ENCODE measurements at regions not wholly inside any gene's neighbourhood (a gene's known extent, or its start where the extent isn't known, plus 50 kb on each side); places are given as distances from the start of the nearest gene placed in this dataset.

- TF ChIP-seq TFAP4 (IDR thresholded peaks at IDR 0.05; ENCODE audit: borderline replicate concordance, low read depth): no peak
- no peak for TF ChIP-seq HOXD1 (CRISPR knock-in tag; IDR thresholded peaks at IDR 0.05)
- no peak for TF ChIP-seq SMC3 (IDR thresholded peaks at IDR 0.05; ENCODE audit: low read length)
- TF ChIP-seq ZNF256 (CRISPR knock-in tag; conservative IDR thresholded peaks at IDR 0.05): no peak
- TF ChIP-seq BRF2 (CRISPR knock-in tag; IDR thresholded peaks at IDR 0.05): no peak
- no peak for TF ChIP-seq ZBTB38 (CRISPR knock-in tag; IDR thresholded peaks at IDR 0.05)
- no peak for TF ChIP-seq ATM (IDR thresholded peaks at IDR 0.05; ENCODE audit: borderline replicate concordance)
- no peak for TF ChIP-seq ZNF761 (CRISPR knock-in tag; conservative IDR thresholded peaks at IDR 0.05)
- no peak for TF ChIP-seq ZFAT (CRISPR knock-in tag; conservative IDR thresholded peaks at IDR 0.05)
- TF ChIP-seq SUZ12 (IDR thresholded peaks at IDR 0.05; ENCODE audit: low read depth, low read length): no peak
Observed at GRCh38 chr2:14423145-14423906, 209.2 kb upstream of the LRATD1 start (continued).

- no TSS peak for BruUV-seq (replicated peaks)
- Histone ChIP-seq H4K20me1 (ENCODE audit: insufficient read depth, low read length) (no peaks in the 10 kb centered on the region), H3K9me3 (ENCODE audit: low read length) (peaks cover 92% of the 10 kb centered on the region), H3K9ac (ENCODE audit: insufficient read depth, low read depth, low read length) (no peak overlapping the region), H3K27me3 (ENCODE audit: control insufficient read depth in 1 of 2, insufficient read depth in 2 of 2, low read length in 2 of 2) (no peaks in the 10 kb centered on the region), H2AFZ (ENCODE audit: low read length) (no peak overlapping the region), H3K27ac (ENCODE audit: extremely low read length, insufficient read depth, low read length) (no peak overlapping the region), H3K36me3 (replicated peaks in 1 of 2; ENCODE audit: control insufficient read depth in 1 of 2, insufficient read depth in 2 of 2, low read length in 2 of 2) (no peaks in the 10 kb centered on the region), H3K79me2 (ENCODE audit: insufficient read depth, low read length) (no peaks in the 10 kb centered on the region), H3K4me1 (ENCODE audit: insufficient read depth, low read length) (no peaks in the 10 kb centered on the region), H3K4me3 (replicated peaks in 1 of 3; ENCODE audit: insufficient read depth in 1 of 3, low read depth in 2 of 3, low read length in 3 of 3) (no peak overlapping the region), H3K4me2 (ENCODE audit: low read depth, low read length) (no peak overlapping the region)
- POLR2A ChIA-PET: no interaction called here
- in situ Hi-C loops (cut with HindIII; ENCODE audit: extremely low pct_ligation_motif_present, low pct_unique_long_range_greater_than_20kb) (no loop called here), intact Hi-C loops (cut with micrococcal nuclease; ENCODE audit: unreplicated experiment) (no loop called here)
- ATAC-seq (no peak), FAIRE-seq (no peak), DNase-seq (ENCODE audit: low spot score) (no peak)
- CTCF ChIA-PET (ENCODE audit: low intra/inter-chr PET ratio, low total read pairs): no interaction called here
- 1% methylated on average over 5 of the region's 5 CpGs for WGBS (ENCODE audit: low lambda C conversion rate)
- no peak for TF ChIP-seq ZFP36L1 (CRISPR knock-in tag; IDR thresholded peaks at IDR 0.05)
- no peak for TF ChIP-seq ZBTB49 (CRISPR knock-in tag; IDR thresholded peaks at IDR 0.05; ENCODE audit: borderline replicate concordance)
- TF ChIP-seq ZNF414 (CRISPR knock-in tag; IDR thresholded peaks at IDR 0.05): no peak
- TF ChIP-seq ZNF143 (CRISPR knock-in tag; IDR thresholded peaks at IDR 0.05): no peak
- TF ChIP-seq ZNF275 (CRISPR knock-in tag; IDR thresholded peaks at IDR 0.05; ENCODE audit: borderline replicate concordance): no peak
- TF ChIP-seq PITX1 (CRISPR knock-in tag; IDR thresholded peaks at IDR 0.05): no peak
Observed at GRCh38 chr2:14424478-14425390, 207.8 kb upstream of the LRATD1 start.

Measured in HepG2 (cell line).